Osteoblast (primary cell): ENCODE measurements at regions not wholly inside any gene's neighbourhood (a gene's known extent, or its start where the extent isn't known, plus 50 kb on each side); places are given as distances from the start of the nearest gene placed in this dataset.

Experiments used
- DNase-seq: peaks from one replicate; pipeline ENCODE4 v3.0.0; 2011; ENCODE audit warnings: low spot score, mixed read lengths; ENCODE audit not compliant: insufficient read length; ENCODE audit errors: missing footprints
- H2AFZ ChIP-seq: 2 replicates; pipeline ENCODE4 v1.6.0; 2011; ENCODE audit warnings: mild to moderate bottlenecking, low read length
- H3K27ac ChIP-seq: 2 replicates; pipeline ENCODE4 v1.5.1; 2011; ENCODE audit warnings: mild to moderate bottlenecking, low read depth, low read length, moderate library complexity
- H3K27me3 ChIP-seq: 2 replicates; pipeline ENCODE4 v1.6.0; 2012; ENCODE audit warnings: mild to moderate bottlenecking, control low read depth, inconsistent platforms, low read length, moderate library complexity; ENCODE audit not compliant: insufficient read depth
- H3K36me3 ChIP-seq: 2 replicates; pipeline ENCODE4 v1.5.1; 2011; ENCODE audit warnings: mild to moderate bottlenecking, low read length, control low read depth, moderate library complexity; ENCODE audit not compliant: insufficient read depth
- H3K4me1 ChIP-seq: 2 replicates; pipeline ENCODE4 v1.5.1; 2011; ENCODE audit warnings: mild to moderate bottlenecking, low read length, control low read depth, moderate library complexity; ENCODE audit not compliant: insufficient read depth
- H3K4me2 ChIP-seq: 2 replicates; pipeline ENCODE4 v1.6.0; 2011; ENCODE audit warnings: mild to moderate bottlenecking, low read length; ENCODE audit not compliant: insufficient read depth
- H3K4me3 ChIP-seq: fragments of 200-600 bp; sonication (generic); 3 replicates; pipeline ENCODE4 v1.5.1; 2012; ENCODE audit warnings: mild to moderate bottlenecking, low read length, inconsistent platforms; ENCODE audit not compliant: insufficient read depth
- H3K79me2 ChIP-seq: 2 replicates; pipeline ENCODE4 v1.6.0; 2012; ENCODE audit warnings: mild to moderate bottlenecking, low read length, control low read depth, inconsistent platforms; ENCODE audit not compliant: insufficient read depth
- H3K9me3 ChIP-seq: 2 replicates; pipeline ENCODE4 v1.5.1; 2011; ENCODE audit warnings: low read depth, low read length, control low read depth
- H4K20me1 ChIP-seq: 2 replicates; pipeline ENCODE4 v1.6.0; 2012; ENCODE audit warnings: mild to moderate bottlenecking, low read length, control low read depth; ENCODE audit not compliant: insufficient read depth
- CTCF ChIP-seq: IDR thresholded peaks from 2 replicates; pipeline ENCODE4 v1.5.1; 2011; ENCODE audit warnings: mild to moderate bottlenecking, low read depth, low read length, moderate library complexity; ENCODE audit errors: extremely low read depth

DNA sequence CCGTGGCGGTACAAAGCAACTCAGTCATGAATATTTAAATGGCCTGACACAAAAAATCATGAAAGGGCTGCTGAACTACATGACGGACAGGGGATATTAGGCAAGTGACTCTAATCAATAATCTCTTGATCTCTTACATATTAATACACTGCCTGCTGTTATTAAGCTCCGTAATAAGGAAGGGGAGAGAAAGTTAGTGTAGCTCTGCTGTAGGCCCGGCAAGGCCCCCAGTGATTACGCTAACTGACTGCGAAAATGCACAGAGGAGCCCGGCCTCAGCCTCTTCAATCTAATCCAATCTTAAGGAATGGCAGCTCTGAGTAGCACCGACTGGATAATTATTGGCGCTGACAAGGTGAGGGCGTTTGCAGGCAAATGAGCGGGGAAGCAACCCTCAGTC is 583.5 kb upstream of the MKI67 start:
- Histone ChIP-seq H4K20me1 (no peaks in the 10 kb centered on the region), H3K4me1 (no peaks in the 10 kb centered on the region), H3K4me3 (no peak overlapping the region), H3K9me3 (peaks cover 2% of the 10 kb centered on the region), H3K27me3 (no peaks in the 10 kb centered on the region), H2AFZ (no peak overlapping the region), H3K4me2 (no peak overlapping the region), H3K36me3 (no peaks in the 10 kb centered on the region), H3K27ac (no peak overlapping the region), H3K79me2 (no peaks in the 10 kb centered on the region)
- DNase-seq, result no peak
- no peak for TF ChIP-seq CTCF

- Histone ChIP-seq H4K20me1 (no peaks in the 10 kb centered on the region), H2AFZ (no peak overlapping the region), H3K9me3 (peaks cover 2% of the 10 kb centered on the region), H3K36me3 (no peaks in the 10 kb centered on the region), H3K4me2 (no peak overlapping the region), H3K4me3 (no peak overlapping the region), H3K27ac (no peak overlapping the region), H3K4me1 (no peaks in the 10 kb centered on the region), H3K79me2 (no peaks in the 10 kb centered on the region), H3K27me3 (no peaks in the 10 kb centered on the region)
- no peak for DNase-seq
- no peak for TF ChIP-seq CTCF
Observed at GRCh38 chr10:128710098-128710797, 584.0 kb upstream of the MKI67 start.

- Histone ChIP-seq H3K27me3 (no peaks in the 10 kb centered on the region), H4K20me1 (no peaks in the 10 kb centered on the region), H3K4me1 (no peaks in the 10 kb centered on the region), H2AFZ (no peak overlapping the region), H3K79me2 (no peaks in the 10 kb centered on the region), H3K9me3 (peaks cover 2% of the 10 kb centered on the region), H3K36me3 (no peaks in the 10 kb centered on the region), H3K27ac (no peak overlapping the region), H3K4me2 (no peak overlapping the region), H3K4me3 (no peak overlapping the region)
- TF ChIP-seq CTCF, result no peak
- DNase-seq, result no peak
Observed at GRCh38 chr10:128710798-128711183, 584.6 kb upstream of the MKI67 start.

- no peak overlapping the region for H3K27ac ChIP-seq
- H3K9me3 ChIP-seq, result peaks cover 2% of the 10 kb centered on the region
- no peak for DNase-seq
- H3K4me1 ChIP-seq, result no peaks in the 10 kb centered on the region
- no peaks in the 10 kb centered on the region for H3K36me3 ChIP-seq
- H3K79me2 ChIP-seq, result no peaks in the 10 kb centered on the region
- H2AFZ ChIP-seq, result no peak overlapping the region
- H4K20me1 ChIP-seq, result no peaks in the 10 kb centered on the region
- H3K4me2 ChIP-seq, result no peak overlapping the region
- H3K4me3 ChIP-seq, result no peak overlapping the region
- TF ChIP-seq CTCF, result no peak
- no peaks in the 10 kb centered on the region for H3K27me3 ChIP-seq
Observed at GRCh38 chr10:128711806-128712205, 585.6 kb upstream of the MKI67 start.
